ENCODE measurements at regions not wholly inside any gene's neighbourhood (a gene's known extent, or its start where the extent isn't known, plus 50 kb on each side); places are given as distances from the start of the nearest gene placed in this dataset.

GRCh38 chr12:127873306-127873705 lies 393.7 kb upstream of the TMEM132C start:
- Histone ChIP-seq H4K20me1 (ENCODE audit: low read depth, low read length) (no peaks in the 10 kb centered on the region), H3K27me3 (ENCODE audit: low read length) (no peaks in the 10 kb centered on the region), H3K9me3 (ENCODE audit: insufficient read depth, low read length) (no peaks in the 10 kb centered on the region), H3F3A (ENCODE audit: insufficient read depth) (no peaks in the 10 kb centered on the region), H3K9me2 (replicated peaks; ENCODE audit: insufficient read depth, low read length) (no peaks in the 10 kb centered on the region), H3K36me3 (ENCODE audit: low read length) (no peaks in the 10 kb centered on the region), H3K79me2 (ENCODE audit: insufficient read depth, low read length) (no peaks in the 10 kb centered on the region), H3K9ac (ENCODE audit: low read length) (no peak overlapping the region), H2AFZ (ENCODE audit: low read depth, low read length, severe bottlenecking) (no peak overlapping the region), H3K27ac (ENCODE audit: low read depth, low read length) (no peak overlapping the region), H3K4me2 (ENCODE audit: low read depth, low read length, poor library complexity, severe bottlenecking) (no peak overlapping the region), H3K4me3 (ENCODE audit: insufficient read depth, low read length, poor library complexity, severe bottlenecking) (no peak overlapping the region)
- no peak for TF ChIP-seq EZH2phosphoT487 (conservative IDR thresholded peaks at IDR 0.05; ENCODE audit: low read length)
- TF ChIP-seq, protein P1, sequence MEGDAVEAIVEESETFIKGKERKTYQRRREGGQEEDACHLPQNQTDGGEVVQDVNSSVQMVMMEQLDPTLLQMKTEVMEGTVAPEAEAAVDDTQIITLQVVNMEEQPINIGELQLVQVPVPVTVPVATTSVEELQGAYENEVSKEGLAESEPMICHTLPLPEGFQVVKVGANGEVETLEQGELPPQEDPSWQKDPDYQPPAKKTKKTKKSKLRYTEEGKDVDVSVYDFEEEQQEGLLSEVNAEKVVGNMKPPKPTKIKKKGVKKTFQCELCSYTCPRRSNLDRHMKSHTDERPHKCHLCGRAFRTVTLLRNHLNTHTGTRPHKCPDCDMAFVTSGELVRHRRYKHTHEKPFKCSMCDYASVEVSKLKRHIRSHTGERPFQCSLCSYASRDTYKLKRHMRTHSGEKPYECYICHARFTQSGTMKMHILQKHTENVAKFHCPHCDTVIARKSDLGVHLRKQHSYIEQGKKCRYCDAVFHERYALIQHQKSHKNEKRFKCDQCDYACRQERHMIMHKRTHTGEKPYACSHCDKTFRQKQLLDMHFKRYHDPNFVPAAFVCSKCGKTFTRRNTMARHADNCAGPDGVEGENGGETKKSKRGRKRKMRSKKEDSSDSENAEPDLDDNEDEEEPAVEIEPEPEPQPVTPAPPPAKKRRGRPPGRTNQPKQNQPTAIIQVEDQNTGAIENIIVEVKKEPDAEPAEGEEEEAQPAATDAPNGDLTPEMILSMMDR (IDR thresholded peaks at IDR 0.05; ENCODE audit: insufficient read depth, low read length, poor library complexity, severe bottlenecking), result no peak

DNA sequence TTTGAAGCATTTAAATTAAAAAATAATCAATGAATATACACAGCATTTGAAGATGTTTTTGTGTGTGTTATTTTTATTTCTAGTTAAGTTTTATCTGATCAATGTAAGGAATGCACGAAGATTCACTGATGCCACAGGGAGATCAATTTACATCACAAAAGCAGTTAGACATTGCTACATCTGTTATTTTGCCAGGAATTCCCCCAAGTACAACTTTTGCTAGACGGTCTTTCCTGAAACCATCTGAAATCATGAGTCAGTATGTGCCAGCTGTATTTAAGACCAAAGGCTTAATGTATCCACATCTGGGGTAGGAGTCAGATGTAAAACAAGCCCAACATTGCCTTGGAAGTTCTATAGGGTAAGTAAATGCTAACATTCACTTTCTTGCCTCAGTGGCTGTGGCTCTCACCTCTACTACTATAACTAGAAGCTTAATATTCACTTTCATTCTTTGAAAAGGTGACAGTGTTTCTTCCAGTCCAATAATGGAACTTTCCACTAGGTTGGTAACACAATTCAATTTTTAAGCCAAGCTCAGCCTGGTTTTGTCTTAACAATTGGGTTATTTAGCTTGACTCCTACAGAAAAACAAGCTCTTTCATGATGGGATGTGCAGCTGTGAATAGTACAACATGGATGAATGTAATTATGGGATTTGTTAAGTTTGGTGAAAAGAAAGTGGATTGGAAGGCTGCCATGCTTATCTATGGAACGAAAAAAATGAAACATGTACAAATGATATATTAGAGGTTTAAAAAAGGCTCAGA lies 385.4 kb upstream of the TMEM132C start:
- H3K27ac ChIP-seq (ENCODE audit: low read depth, low read length), result no peak overlapping the region
- no peak overlapping the region for H3K9ac ChIP-seq (ENCODE audit: low read length)
- no peaks in the 10 kb centered on the region for H3K9me2 ChIP-seq (replicated peaks; ENCODE audit: insufficient read depth, low read length)
- TF ChIP-seq, protein P1 (IDR thresholded peaks at IDR 0.05; ENCODE audit: insufficient read depth, low read length, poor library complexity, severe bottlenecking), result no peak
- no peak for TF ChIP-seq EZH2phosphoT487 (conservative IDR thresholded peaks at IDR 0.05; ENCODE audit: low read length)
- H3K27me3 ChIP-seq (ENCODE audit: low read length), result no peaks in the 10 kb centered on the region
- H3K4me3 ChIP-seq (ENCODE audit: insufficient read depth, low read length, poor library complexity, severe bottlenecking), result no peak overlapping the region
- H2AFZ ChIP-seq (ENCODE audit: low read depth, low read length, severe bottlenecking), result no peak overlapping the region
- H3K36me3 ChIP-seq (ENCODE audit: low read length), result no peaks in the 10 kb centered on the region
- H3F3A ChIP-seq (ENCODE audit: insufficient read depth), result no peaks in the 10 kb centered on the region
- H3K79me2 ChIP-seq (ENCODE audit: insufficient read depth, low read length), result no peaks in the 10 kb centered on the region
- no peaks in the 10 kb centered on the region for H4K20me1 ChIP-seq (ENCODE audit: low read depth, low read length)
- no peaks in the 10 kb centered on the region for H3K9me3 ChIP-seq (ENCODE audit: insufficient read depth, low read length)
- no peak overlapping the region for H3K4me2 ChIP-seq (ENCODE audit: low read depth, low read length, poor library complexity, severe bottlenecking)

DNA sequence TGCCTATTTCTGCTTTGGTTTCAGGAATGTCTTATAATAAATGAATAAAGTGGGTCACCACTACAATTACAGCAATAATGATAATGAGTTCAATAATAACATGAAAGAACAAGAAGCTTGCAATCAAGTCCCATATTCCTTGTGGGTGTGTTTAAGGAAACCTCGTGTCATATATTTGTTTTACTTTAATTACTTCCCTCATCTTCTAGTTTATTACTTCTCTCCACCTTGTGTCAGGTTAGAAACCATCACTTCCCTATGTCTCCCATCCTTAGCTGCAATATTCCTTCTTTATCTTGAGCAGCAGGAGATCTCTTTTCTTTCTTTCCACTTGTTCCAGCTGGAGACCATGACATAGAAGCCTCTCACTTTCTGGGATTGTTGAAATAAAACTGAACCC lies 384.0 kb upstream of the TMEM132C start:
- Histone ChIP-seq H3K4me3 (ENCODE audit: insufficient read depth, low read length, poor library complexity, severe bottlenecking) (no peak overlapping the region), H3K4me2 (ENCODE audit: low read depth, low read length, poor library complexity, severe bottlenecking) (no peak overlapping the region), H3K27me3 (ENCODE audit: low read length) (no peaks in the 10 kb centered on the region), H3K79me2 (ENCODE audit: insufficient read depth, low read length) (no peaks in the 10 kb centered on the region), H3K36me3 (ENCODE audit: low read length) (no peaks in the 10 kb centered on the region), H3K27ac (ENCODE audit: low read depth, low read length) (no peak overlapping the region), H3K9ac (ENCODE audit: low read length) (no peak overlapping the region), H3K9me3 (ENCODE audit: insufficient read depth, low read length) (no peaks in the 10 kb centered on the region), H2AFZ (ENCODE audit: low read depth, low read length, severe bottlenecking) (no peak overlapping the region), H3F3A (ENCODE audit: insufficient read depth) (no peaks in the 10 kb centered on the region), H4K20me1 (ENCODE audit: low read depth, low read length) (no peaks in the 10 kb centered on the region), H3K9me2 (replicated peaks; ENCODE audit: insufficient read depth, low read length) (no peaks in the 10 kb centered on the region)
- no peak for TF ChIP-seq EZH2phosphoT487 (conservative IDR thresholded peaks at IDR 0.05; ENCODE audit: low read length)

DNA sequence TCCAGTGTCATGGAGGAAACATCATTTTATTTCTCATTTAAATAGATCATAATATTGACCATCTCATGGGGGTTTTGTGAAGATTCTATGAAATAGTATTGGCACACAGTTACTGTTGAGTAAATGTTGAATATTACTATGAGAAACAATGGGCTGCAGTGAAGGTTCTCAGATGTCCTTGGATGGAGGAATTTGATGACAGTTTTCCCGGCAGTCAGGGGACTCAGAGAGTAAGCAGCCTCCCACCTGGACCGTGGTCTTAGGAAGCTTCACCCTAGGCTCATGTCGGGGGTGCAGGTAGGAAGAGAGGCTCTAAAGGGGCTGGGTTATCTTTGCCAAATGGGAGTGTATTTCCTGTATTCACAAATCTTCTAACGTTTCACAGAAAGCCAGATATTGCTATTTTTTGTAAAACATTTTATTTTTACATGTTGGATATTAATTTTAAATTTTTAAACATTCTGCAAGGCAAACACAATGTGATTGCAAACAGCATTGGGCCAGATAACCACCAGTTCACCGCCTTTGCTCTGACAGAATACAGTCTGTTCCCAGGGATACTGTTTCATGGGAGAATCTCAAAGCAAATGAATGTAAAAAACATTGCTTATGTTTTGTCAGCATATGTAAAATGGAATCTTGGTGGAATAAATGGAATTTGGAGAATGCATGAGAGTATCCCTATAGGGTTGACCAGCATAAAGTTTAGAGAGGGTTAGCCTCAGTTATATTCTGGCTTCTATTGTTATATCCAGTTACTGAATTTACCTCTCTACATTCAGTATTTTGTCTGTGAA lies 380.8 kb upstream of the TMEM132C start:
- Histone ChIP-seq H3K9ac (ENCODE audit: low read length) (no peak overlapping the region), H2AFZ (ENCODE audit: low read depth, low read length, severe bottlenecking) (no peak overlapping the region), H3K36me3 (ENCODE audit: low read length) (no peaks in the 10 kb centered on the region), H3K9me3 (ENCODE audit: insufficient read depth, low read length) (no peaks in the 10 kb centered on the region), H3K27me3 (ENCODE audit: low read length) (no peaks in the 10 kb centered on the region), H3K79me2 (ENCODE audit: insufficient read depth, low read length) (no peaks in the 10 kb centered on the region), H3F3A (ENCODE audit: insufficient read depth) (no peaks in the 10 kb centered on the region), H3K9me2 (replicated peaks; ENCODE audit: insufficient read depth, low read length) (no peaks in the 10 kb centered on the region), H4K20me1 (ENCODE audit: low read depth, low read length) (no peaks in the 10 kb centered on the region), H3K4me3 (ENCODE audit: insufficient read depth, low read length, poor library complexity, severe bottlenecking) (no peak overlapping the region), H3K27ac (ENCODE audit: low read depth, low read length) (no peak overlapping the region), H3K4me2 (ENCODE audit: low read depth, low read length, poor library complexity, severe bottlenecking) (no peak overlapping the region)
- TF ChIP-seq, protein P1 (IDR thresholded peaks at IDR 0.05; ENCODE audit: insufficient read depth, low read length, poor library complexity, severe bottlenecking), result no peak
- TF ChIP-seq EZH2phosphoT487 (conservative IDR thresholded peaks at IDR 0.05; ENCODE audit: low read length), result no peak
